ENCODE measurements at regions not wholly inside any gene's neighbourhood (a gene's known extent, or its start where the extent isn't known, plus 50 kb on each side); places are given as distances from the start of the nearest gene placed in this dataset.

GRCh38 chr2:65527451-65528240 lies 95.2 kb upstream of the SPRED2 start:
- H3K4me1 ChIP-seq (ENCODE audit: control insufficient read depth in 2 of 2, insufficient read depth in 2 of 2, low read length in 2 of 2) = peaks cover 0 to 9% of the 10 kb centered on the region in 2 donors

GRCh38 chr2:65525616-65526231 lies 93.3 kb upstream of the SPRED2 start:
- Histone ChIP-seq H3K4me3 (ENCODE audit: low read length in 2 of 2) (no peak overlapping the region), H3K9me3 (ENCODE audit: control insufficient read depth in 2 of 2, low read length in 2 of 2) (no peaks in the 10 kb centered on the region), H3K36me3 (ENCODE audit: control insufficient read depth in 2 of 2, insufficient read depth in 2 of 2, low read length in 2 of 2) (no peaks in the 10 kb centered on the region), H3K4me1 (ENCODE audit: control insufficient read depth in 2 of 2, insufficient read depth in 2 of 2, low read length in 2 of 2) (peaks cover 0 to 9% of the 10 kb centered on the region in 2 donors), H3K27me3 (ENCODE audit: control insufficient read depth in 2 of 2, insufficient read depth in 2 of 2, low read length in 2 of 2) (peaks cover 0 to 3% of the 10 kb centered on the region in 2 donors), H3K9ac (ENCODE audit: low read depth in 1 of 2, low read length in 2 of 2) (no peak overlapping the region), H3K27ac (ENCODE audit: low read depth in 2 of 2, low read length in 2 of 2) (no peak overlapping the region)

More at GRCh38 chr2:65527451-65528240, 95.2 kb upstream of the SPRED2 start:
- peaks cover 0 to 3% of the 10 kb centered on the region in 2 donors for H3K27me3 ChIP-seq (ENCODE audit: control insufficient read depth in 2 of 2, insufficient read depth in 2 of 2, low read length in 2 of 2)
- H3K9ac ChIP-seq (ENCODE audit: low read depth in 1 of 2, low read length in 2 of 2) = no peak overlapping the region
- no peaks in the 10 kb centered on the region for H3K36me3 ChIP-seq (ENCODE audit: control insufficient read depth in 2 of 2, insufficient read depth in 2 of 2, low read length in 2 of 2)
- peak overlapping the region in 1 of 2 donors; percentile 13 for H3K4me3 ChIP-seq (ENCODE audit: low read length in 2 of 2)
- no peak overlapping the region for H3K27ac ChIP-seq (ENCODE audit: low read depth in 2 of 2, low read length in 2 of 2)
- no peaks in the 10 kb centered on the region for H3K9me3 ChIP-seq (ENCODE audit: control insufficient read depth in 2 of 2, low read length in 2 of 2)

GRCh38 chr2:65522922-65523321 lies 90.5 kb upstream of the SPRED2 start:
- H3K9ac ChIP-seq (ENCODE audit: low read depth in 1 of 2, low read length in 2 of 2) = no peak overlapping the region
- peaks cover 0 to 3% of the 10 kb centered on the region in 2 donors for H3K27me3 ChIP-seq (ENCODE audit: control insufficient read depth in 2 of 2, insufficient read depth in 2 of 2, low read length in 2 of 2)
- H3K27ac ChIP-seq (ENCODE audit: low read depth in 2 of 2, low read length in 2 of 2) = no peak overlapping the region
- peaks cover 0 to 7% of the 10 kb centered on the region in 2 donors for H3K4me1 ChIP-seq (ENCODE audit: control insufficient read depth in 2 of 2, insufficient read depth in 2 of 2, low read length in 2 of 2)
- no peak overlapping the region for H3K4me3 ChIP-seq (ENCODE audit: low read length in 2 of 2)
- no peaks in the 10 kb centered on the region for H3K9me3 ChIP-seq (ENCODE audit: control insufficient read depth in 2 of 2, low read length in 2 of 2)
- H3K36me3 ChIP-seq (ENCODE audit: control insufficient read depth in 2 of 2, insufficient read depth in 2 of 2, low read length in 2 of 2) = no peaks in the 10 kb centered on the region

GRCh38 chr2:65518751-65519150 lies 86.4 kb upstream of the SPRED2 start:
- no peaks in the 10 kb centered on the region for H3K36me3 ChIP-seq (ENCODE audit: control insufficient read depth in 2 of 2, insufficient read depth in 2 of 2, low read length in 2 of 2)
- H3K9me3 ChIP-seq (ENCODE audit: control insufficient read depth in 2 of 2, low read length in 2 of 2) = no peaks in the 10 kb centered on the region
- H3K27ac ChIP-seq (ENCODE audit: low read depth in 2 of 2, low read length in 2 of 2) = no peak overlapping the region

GRCh38 chr2:65514555-65515195 lies 82.3 kb upstream of the SPRED2 start:
- Histone ChIP-seq H3K27ac (ENCODE audit: low read depth in 2 of 2, low read length in 2 of 2) (no peak overlapping the region), H3K27me3 (ENCODE audit: control insufficient read depth in 2 of 2, insufficient read depth in 2 of 2, low read length in 2 of 2) (no peaks in the 10 kb centered on the region), H3K4me1 (ENCODE audit: control insufficient read depth in 2 of 2, insufficient read depth in 2 of 2, low read length in 2 of 2) (no peaks in the 10 kb centered on the region), H3K9ac (ENCODE audit: low read depth in 1 of 2, low read length in 2 of 2) (no peak overlapping the region), H3K4me3 (ENCODE audit: low read length in 2 of 2) (no peak overlapping the region), H3K36me3 (ENCODE audit: control insufficient read depth in 2 of 2, insufficient read depth in 2 of 2, low read length in 2 of 2) (no peaks in the 10 kb centered on the region), H3K9me3 (ENCODE audit: control insufficient read depth in 2 of 2, low read length in 2 of 2) (no peaks in the 10 kb centered on the region)

More at GRCh38 chr2:65518751-65519150, 86.4 kb upstream of the SPRED2 start:
- Histone ChIP-seq H3K4me3 (ENCODE audit: low read length in 2 of 2) (no peak overlapping the region), H3K4me1 (ENCODE audit: control insufficient read depth in 2 of 2, insufficient read depth in 2 of 2, low read length in 2 of 2) (no peaks in the 10 kb centered on the region), H3K9ac (ENCODE audit: low read depth in 1 of 2, low read length in 2 of 2) (no peak overlapping the region), H3K27me3 (ENCODE audit: control insufficient read depth in 2 of 2, insufficient read depth in 2 of 2, low read length in 2 of 2) (peaks cover 0 to 3% of the 10 kb centered on the region in 2 donors)

- Histone ChIP-seq H3K4me3 (ENCODE audit: low read length in 2 of 2) (no peak overlapping the region), H3K27ac (ENCODE audit: low read depth in 2 of 2, low read length in 2 of 2) (no peak overlapping the region), H3K9me3 (ENCODE audit: control insufficient read depth in 2 of 2, low read length in 2 of 2) (no peaks in the 10 kb centered on the region)
Observed at GRCh38 chr2:65512783-65513182, 80.4 kb upstream of the SPRED2 start.

GRCh38 chr2:65511306-65511705 lies 78.9 kb upstream of the SPRED2 start:
- H3K9ac ChIP-seq (ENCODE audit: low read depth in 1 of 2, low read length in 2 of 2) = no peak overlapping the region
- H3K27ac ChIP-seq (ENCODE audit: low read depth in 2 of 2, low read length in 2 of 2) = no peak overlapping the region
- no peaks in the 10 kb centered on the region for H3K27me3 ChIP-seq (ENCODE audit: control insufficient read depth in 2 of 2, insufficient read depth in 2 of 2, low read length in 2 of 2)
- no peaks in the 10 kb centered on the region for H3K9me3 ChIP-seq (ENCODE audit: control insufficient read depth in 2 of 2, low read length in 2 of 2)
- no peaks in the 10 kb centered on the region for H3K36me3 ChIP-seq (ENCODE audit: control insufficient read depth in 2 of 2, insufficient read depth in 2 of 2, low read length in 2 of 2)
- H3K4me1 ChIP-seq (ENCODE audit: control insufficient read depth in 2 of 2, insufficient read depth in 2 of 2, low read length in 2 of 2) = no peaks in the 10 kb centered on the region
- no peak overlapping the region for H3K4me3 ChIP-seq (ENCODE audit: low read length in 2 of 2)

More at GRCh38 chr2:65512783-65513182, 80.4 kb upstream of the SPRED2 start:
- H3K4me1 ChIP-seq (ENCODE audit: control insufficient read depth in 2 of 2, insufficient read depth in 2 of 2, low read length in 2 of 2) = no peaks in the 10 kb centered on the region
- no peak overlapping the region for H3K9ac ChIP-seq (ENCODE audit: low read depth in 1 of 2, low read length in 2 of 2)
- no peaks in the 10 kb centered on the region for H3K36me3 ChIP-seq (ENCODE audit: control insufficient read depth in 2 of 2, insufficient read depth in 2 of 2, low read length in 2 of 2)
- H3K27me3 ChIP-seq (ENCODE audit: control insufficient read depth in 2 of 2, insufficient read depth in 2 of 2, low read length in 2 of 2) = no peaks in the 10 kb centered on the region

- Histone ChIP-seq H3K36me3 (ENCODE audit: control insufficient read depth in 2 of 2, insufficient read depth in 2 of 2, low read length in 2 of 2) (no peaks in the 10 kb centered on the region), H3K4me1 (ENCODE audit: control insufficient read depth in 2 of 2, insufficient read depth in 2 of 2, low read length in 2 of 2) (no peaks in the 10 kb centered on the region), H3K4me3 (ENCODE audit: low read length in 2 of 2) (no peak overlapping the region), H3K9me3 (ENCODE audit: control insufficient read depth in 2 of 2, low read length in 2 of 2) (no peaks in the 10 kb centered on the region), H3K27ac (ENCODE audit: low read depth in 2 of 2, low read length in 2 of 2) (no peak overlapping the region), H3K9ac (ENCODE audit: low read depth in 1 of 2, low read length in 2 of 2) (no peak overlapping the region), H3K27me3 (ENCODE audit: control insufficient read depth in 2 of 2, insufficient read depth in 2 of 2, low read length in 2 of 2) (no peaks in the 10 kb centered on the region)
Observed at GRCh38 chr2:65508225-65508624, 75.8 kb upstream of the SPRED2 start.

- Histone ChIP-seq H3K4me1 (ENCODE audit: control insufficient read depth in 2 of 2, insufficient read depth in 2 of 2, low read length in 2 of 2) (no peaks in the 10 kb centered on the region), H3K27me3 (ENCODE audit: control insufficient read depth in 2 of 2, insufficient read depth in 2 of 2, low read length in 2 of 2) (no peaks in the 10 kb centered on the region), H3K27ac (ENCODE audit: low read depth in 2 of 2, low read length in 2 of 2) (no peak overlapping the region), H3K4me3 (ENCODE audit: low read length in 2 of 2) (no peak overlapping the region), H3K9me3 (ENCODE audit: control insufficient read depth in 2 of 2, low read length in 2 of 2) (no peaks in the 10 kb centered on the region), H3K36me3 (ENCODE audit: control insufficient read depth in 2 of 2, insufficient read depth in 2 of 2, low read length in 2 of 2) (no peaks in the 10 kb centered on the region), H3K9ac (ENCODE audit: low read depth in 1 of 2, low read length in 2 of 2) (no peak overlapping the region)
Observed at GRCh38 chr2:65507102-65508069, 75.0 kb upstream of the SPRED2 start.

Data from mucosa of rectum (tissue), 2 donors.